Stomach (tissue), 8 donors: ENCODE measurements at regions not wholly inside any gene's neighbourhood (a gene's known extent, or its start where the extent isn't known, plus 50 kb on each side); places are given as distances from the start of the nearest gene placed in this dataset.
"Not testable (repeated sequence)": the region's sequence is repeated elsewhere in the genome, so short reads cannot be mapped to it uniquely, and the experiment has no call there.

Source experiments
- DNase-seq, 2 donors: peaks; one replicate each; pipeline versions ENCODE4 v3.0.0 to v3.0.0-alpha.2; 2013 to 2019
- H3K27ac ChIP-seq, 5 donors: fragments of 200-600 bp in 4 of 5; sonication (generic) in 4 of 5; one replicate each; pipeline ENCODE4 v1.5.1; 2013 to 2019; ENCODE audit warnings: mild to moderate bottlenecking in 1 of 5, moderate library complexity in 1 of 5
- H3K27me3 ChIP-seq, 3 donors: fragments of 200-600 bp; sonication (generic); one replicate each; pipeline ENCODE4 v1.5.1; 2017 to 2019; ENCODE audit warnings: mixed run types in 1 of 3
- H3K36me3 ChIP-seq, 4 donors: fragments of 200-600 bp; sonication (generic); 1 replicate in 3 of 4; 2 replicates in 1 of 4; pipeline ENCODE4 v1.5.1; 2016 to 2019
- H3K4me1 ChIP-seq, 4 donors: fragments of 200-600 bp; sonication (generic); one replicate each; pipeline ENCODE4 v1.5.1; 2016 to 2019
- H3K4me3 ChIP-seq, 4 donors: fragments of 200-600 bp; sonication (generic) in 3 of 4; one replicate each; pipeline ENCODE4 v1.5.1; 2016 to 2019; ENCODE audit warnings: mild to moderate bottlenecking in 1 of 4
- H3K9me3 ChIP-seq, 4 donors: fragments of 200-600 bp; sonication (generic); one replicate each; pipeline ENCODE4 v1.5.1; 2016 to 2019
- EP300 ChIP-seq: sonication (generic); formaldehyde crosslinking; IDR thresholded peaks from one replicate; pipeline ENCODE4 v1.6.1; 2017; ENCODE audit warnings: antibody characterized with exemption
- POLR2A ChIP-seq, 4 donors: fragments of 450-650 bp; IDR thresholded peaks; one replicate each; pipeline ENCODE4 v1.6.1; 2016; ENCODE audit warnings: antibody characterized with exemption in 4 of 4, control low read depth in 2 of 4, mild to moderate bottlenecking in 1 of 4, moderate library complexity in 1 of 4
- POLR2AphosphoS5 ChIP-seq, 3 donors: sonication (generic); formaldehyde crosslinking; IDR thresholded peaks; one replicate each; pipeline ENCODE4 v1.6.1; 2016; ENCODE audit warnings: antibody characterized with exemption in 3 of 3
- WGBS, 5 donors: extraction: QIAGEN DNeasy Blood & Tissue Kit in 3 of 5; methylation state at CpG; one replicate each; pipeline versions ENCODE4 v1.1.5 to v1.1.7; 2013 to 2018; 5-methylcytosine and 5-hydroxymethylcytosine counted together
- intact Hi-C: fragments of 100-400 bp; cut with DNase I; formaldehyde crosslinking; loops from one replicate; pipeline ENCODE4 v1.15.1; 2023; ENCODE audit warnings: low total_unique reads
- TF ChIP-seq, protein P1 (sequence below), 7 experiments: fragments of 450-650 bp in 4 of 7; fragments of 200-600 bp in 3 of 7; sonication (generic) in 3 of 7; IDR thresholded peaks; one replicate each; pipeline ENCODE4 v1.5.1; 2016 to 2019; ENCODE audit warnings: antibody characterized with exemption in 7 of 7, control low read depth in 2 of 7, mild to moderate bottlenecking in 1 of 7
- donor health status: healthy with polysubstance abuse.
- donor health status: Bipolar disorder and iron deficiency.
- donor health status: healthy.

DNA sequence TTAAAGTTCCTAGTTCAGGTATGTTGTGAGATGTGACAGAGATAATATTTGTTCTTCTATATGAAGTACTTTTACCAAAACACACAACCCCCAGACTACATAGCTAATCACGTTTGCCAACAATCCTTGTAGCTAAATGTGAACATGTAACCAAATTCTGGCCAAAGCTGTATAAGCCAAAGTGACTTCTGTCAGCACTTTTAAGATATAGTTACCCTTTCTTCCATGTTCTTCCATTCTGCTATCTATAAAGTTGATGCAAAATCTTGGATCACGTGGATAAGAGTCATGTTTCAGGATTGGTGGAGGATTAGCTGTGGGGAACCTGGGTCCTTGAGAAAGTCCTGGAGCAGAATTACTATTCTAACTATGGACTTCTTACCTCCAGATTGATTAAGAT is 1366.6 kb downstream of the FSCB start:
- intact Hi-C loops, result no loop called here
- peaks cover 0 to 9% (median 4%) of the 10 kb centered on the region in 4 donors for H3K9me3 ChIP-seq
- no peaks in the 10 kb centered on the region for H3K27me3 ChIP-seq
- no peak for TF ChIP-seq POLR2AphosphoS5 (IDR thresholded peaks at IDR 0.05)
- no peak for TF ChIP-seq EP300
- no peak for TF ChIP-seq POLR2A (IDR thresholded peaks at IDR 0.05)
- TF ChIP-seq, protein P1, sequence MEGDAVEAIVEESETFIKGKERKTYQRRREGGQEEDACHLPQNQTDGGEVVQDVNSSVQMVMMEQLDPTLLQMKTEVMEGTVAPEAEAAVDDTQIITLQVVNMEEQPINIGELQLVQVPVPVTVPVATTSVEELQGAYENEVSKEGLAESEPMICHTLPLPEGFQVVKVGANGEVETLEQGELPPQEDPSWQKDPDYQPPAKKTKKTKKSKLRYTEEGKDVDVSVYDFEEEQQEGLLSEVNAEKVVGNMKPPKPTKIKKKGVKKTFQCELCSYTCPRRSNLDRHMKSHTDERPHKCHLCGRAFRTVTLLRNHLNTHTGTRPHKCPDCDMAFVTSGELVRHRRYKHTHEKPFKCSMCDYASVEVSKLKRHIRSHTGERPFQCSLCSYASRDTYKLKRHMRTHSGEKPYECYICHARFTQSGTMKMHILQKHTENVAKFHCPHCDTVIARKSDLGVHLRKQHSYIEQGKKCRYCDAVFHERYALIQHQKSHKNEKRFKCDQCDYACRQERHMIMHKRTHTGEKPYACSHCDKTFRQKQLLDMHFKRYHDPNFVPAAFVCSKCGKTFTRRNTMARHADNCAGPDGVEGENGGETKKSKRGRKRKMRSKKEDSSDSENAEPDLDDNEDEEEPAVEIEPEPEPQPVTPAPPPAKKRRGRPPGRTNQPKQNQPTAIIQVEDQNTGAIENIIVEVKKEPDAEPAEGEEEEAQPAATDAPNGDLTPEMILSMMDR (IDR thresholded peaks at IDR 0.05), result no peak
- H3K36me3 ChIP-seq, result no peaks in the 10 kb centered on the region
- H3K4me1 ChIP-seq, result no peaks in the 10 kb centered on the region
- H3K4me3 ChIP-seq, result no peak overlapping the region
- H3K27ac ChIP-seq, result no peak overlapping the region
- WGBS, 5 donors, result 66 to 85% (median 72%) methylated on average over 2 of the region's 2 CpGs
- no peak for DNase-seq

DNA sequence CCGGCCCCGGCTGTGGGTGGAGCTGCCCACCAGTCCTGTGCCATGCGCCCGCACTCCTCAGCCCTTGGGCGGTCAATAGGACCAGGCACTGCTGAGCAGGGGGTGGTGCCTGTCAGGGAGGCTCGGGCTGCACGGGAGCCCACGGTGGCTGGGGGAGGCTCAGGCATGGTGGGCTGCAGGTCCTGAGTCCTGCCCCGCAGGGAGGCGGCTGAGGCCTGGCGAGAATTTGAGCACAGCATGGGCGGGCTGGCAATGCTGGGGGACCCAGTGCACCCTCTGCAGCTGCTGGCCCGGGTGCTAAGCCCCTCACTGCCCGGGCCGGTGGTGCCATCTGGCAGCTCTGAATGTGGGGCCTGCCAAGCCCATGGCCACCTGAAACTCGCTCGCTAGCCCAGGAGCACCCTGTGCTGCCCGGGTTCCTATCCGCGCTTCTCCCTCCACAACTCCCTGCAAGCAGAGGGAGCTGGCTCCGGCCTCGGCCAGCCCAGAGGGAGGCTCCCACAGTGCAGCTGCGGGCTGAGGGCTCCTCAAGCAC is 1371.1 kb downstream of the FSCB start:
- no peak overlapping the region for H3K4me3 ChIP-seq
- no peak for DNase-seq
- no peaks in the 10 kb centered on the region for H3K27me3 ChIP-seq
- intact Hi-C loops, result no loop called here
- H3K36me3 ChIP-seq, result no peaks in the 10 kb centered on the region
- WGBS, 5 donors, result 77 to 95% (median 89%) methylated on average over 7 to 23 of the region's 23 CpGs
- no peak for TF ChIP-seq EP300
- TF ChIP-seq, protein P1 (IDR thresholded peaks at IDR 0.05), result no peak
- no peak for TF ChIP-seq POLR2AphosphoS5 (IDR thresholded peaks at IDR 0.05)
- peaks cover 0 to 14% (median 5%) of the 10 kb centered on the region in 4 donors for H3K9me3 ChIP-seq
- no peak overlapping the region for H3K27ac ChIP-seq
- no peaks in the 10 kb centered on the region for H3K4me1 ChIP-seq

DNA sequence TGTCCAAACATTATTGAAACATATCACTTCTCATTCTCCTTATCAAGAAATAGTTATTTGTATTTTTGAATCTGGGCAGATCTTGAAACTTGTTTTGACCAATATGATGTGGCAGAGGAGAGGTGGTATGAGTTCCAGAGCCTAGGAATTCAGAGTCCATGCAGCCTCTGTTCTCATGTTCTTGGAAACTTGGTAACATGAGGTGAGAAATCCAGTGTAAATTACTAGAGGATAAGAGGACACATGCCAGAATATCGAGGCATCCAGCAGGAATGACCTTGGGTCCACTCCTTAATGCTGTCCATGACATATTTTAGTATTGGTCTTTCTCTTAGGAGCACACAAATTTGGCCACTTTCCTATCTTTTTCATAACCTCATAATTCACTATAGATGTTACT is 1374.6 kb downstream of the FSCB start:
- intact Hi-C loops, result no loop called here
- WGBS, 5 donors, result 7 to 57% (median 33%) methylated on average over 1 of the region's 1 CpG
- Histone ChIP-seq H3K27ac (no peak overlapping the region), H3K27me3 (no peaks in the 10 kb centered on the region), H3K4me1 (no peaks in the 10 kb centered on the region), H3K4me3 (no peak overlapping the region), H3K36me3 (no peaks in the 10 kb centered on the region), H3K9me3 (peaks cover 0 to 14% (median 5%) of the 10 kb centered on the region in 4 donors)
- no peak for DNase-seq
- TF ChIP-seq POLR2A (IDR thresholded peaks at IDR 0.05) (no peak), POLR2AphosphoS5 (IDR thresholded peaks at IDR 0.05) (no peak), EP300 (no peak)
- TF ChIP-seq, protein P1 (IDR thresholded peaks at IDR 0.05), result no peak

DNA sequence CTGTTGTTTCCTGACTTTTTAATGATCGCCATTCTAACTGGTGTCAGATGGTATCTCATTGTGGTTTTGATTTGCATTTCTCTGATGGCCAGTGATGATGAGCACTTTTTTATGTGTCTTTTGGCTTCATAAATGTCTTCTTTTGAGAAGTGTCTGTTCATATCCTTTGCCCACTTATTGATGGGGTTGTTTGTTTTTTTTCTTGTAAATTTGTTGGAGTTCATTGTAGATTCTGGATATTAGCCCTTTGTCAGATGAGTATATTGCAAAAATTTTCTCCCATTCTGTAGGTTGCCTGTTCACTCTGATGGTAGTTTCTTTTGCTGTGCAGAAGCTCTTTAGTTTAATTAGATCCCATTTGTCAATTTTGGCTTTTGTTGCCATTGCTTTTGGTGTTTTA is 1378.7 kb downstream of the FSCB start:
- DNase-seq, H3K4me3 ChIP-seq, H3K9me3 ChIP-seq, H3K4me1 ChIP-seq, H3K27me3 ChIP-seq, H3K36me3 ChIP-seq, H3K27ac ChIP-seq, intact Hi-C loops: not testable (repeated sequence)
- WGBS, 5 donors, result 80 to 100% (median 95%) methylated on average over 1 of the region's 1 CpG

DNA sequence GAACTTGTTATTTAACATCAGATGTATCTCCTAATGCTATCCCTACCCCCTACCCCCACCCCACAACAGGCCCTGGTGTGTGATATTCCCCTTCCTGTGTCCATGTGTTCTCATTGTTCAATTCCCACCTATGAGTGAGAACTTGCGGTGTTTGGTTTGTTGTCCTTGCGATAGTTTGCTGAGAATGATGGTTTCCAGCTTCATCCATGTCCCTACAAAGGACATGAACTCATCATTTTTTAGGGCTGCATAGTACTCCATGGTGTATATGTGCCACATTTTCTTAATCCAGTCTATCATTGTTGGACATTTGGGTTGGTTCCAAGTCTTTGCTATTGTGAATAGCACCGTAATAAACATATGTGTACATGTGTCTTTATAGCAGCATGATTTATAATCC is 1379.2 kb downstream of the FSCB start:
- H3K27me3 ChIP-seq, H3K27ac ChIP-seq, H3K4me1 ChIP-seq, H3K4me3 ChIP-seq, H3K36me3 ChIP-seq, DNase-seq, H3K9me3 ChIP-seq, intact Hi-C loops: not testable (repeated sequence)
- WGBS, 5 donors, result 93 to 100% (median 95%) methylated on average over 3 of the region's 3 CpGs
